ENCODE measurements at regions not wholly inside any gene's neighbourhood (a gene's known extent, or its start where the extent isn't known, plus 50 kb on each side); places are given as distances from the start of the nearest gene placed in this dataset.

DNA sequence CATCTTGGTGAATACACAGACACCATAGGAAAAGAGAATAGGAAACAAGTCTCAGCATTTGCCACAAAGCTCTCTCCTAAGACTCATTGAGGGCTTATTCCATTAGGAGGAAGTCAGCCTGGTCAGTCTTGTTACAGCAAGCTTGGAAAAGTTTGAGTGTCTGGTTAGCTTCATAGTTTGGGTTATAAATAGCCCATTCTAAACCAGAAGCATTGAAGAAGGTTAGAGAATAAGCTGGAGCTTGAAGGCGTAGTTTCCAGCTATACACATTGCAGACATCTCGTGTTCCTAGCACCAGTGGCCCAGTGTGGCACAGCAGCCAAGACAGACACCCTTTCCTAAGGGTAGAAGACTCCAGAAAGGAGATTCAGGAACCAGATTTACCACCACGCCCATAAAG, 168.8 kb upstream of the RBM19 start:
- TF ChIP-seq, protein P1, sequence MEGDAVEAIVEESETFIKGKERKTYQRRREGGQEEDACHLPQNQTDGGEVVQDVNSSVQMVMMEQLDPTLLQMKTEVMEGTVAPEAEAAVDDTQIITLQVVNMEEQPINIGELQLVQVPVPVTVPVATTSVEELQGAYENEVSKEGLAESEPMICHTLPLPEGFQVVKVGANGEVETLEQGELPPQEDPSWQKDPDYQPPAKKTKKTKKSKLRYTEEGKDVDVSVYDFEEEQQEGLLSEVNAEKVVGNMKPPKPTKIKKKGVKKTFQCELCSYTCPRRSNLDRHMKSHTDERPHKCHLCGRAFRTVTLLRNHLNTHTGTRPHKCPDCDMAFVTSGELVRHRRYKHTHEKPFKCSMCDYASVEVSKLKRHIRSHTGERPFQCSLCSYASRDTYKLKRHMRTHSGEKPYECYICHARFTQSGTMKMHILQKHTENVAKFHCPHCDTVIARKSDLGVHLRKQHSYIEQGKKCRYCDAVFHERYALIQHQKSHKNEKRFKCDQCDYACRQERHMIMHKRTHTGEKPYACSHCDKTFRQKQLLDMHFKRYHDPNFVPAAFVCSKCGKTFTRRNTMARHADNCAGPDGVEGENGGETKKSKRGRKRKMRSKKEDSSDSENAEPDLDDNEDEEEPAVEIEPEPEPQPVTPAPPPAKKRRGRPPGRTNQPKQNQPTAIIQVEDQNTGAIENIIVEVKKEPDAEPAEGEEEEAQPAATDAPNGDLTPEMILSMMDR (IDR thresholded peaks at IDR 0.05; ENCODE audit: insufficient read depth, low read length) = no peak
- DNase-seq (ENCODE audit: low read depth) = no peak
- no peak overlapping the region for H3K4me3 ChIP-seq (ENCODE audit: low read depth, low read length)

DNA sequence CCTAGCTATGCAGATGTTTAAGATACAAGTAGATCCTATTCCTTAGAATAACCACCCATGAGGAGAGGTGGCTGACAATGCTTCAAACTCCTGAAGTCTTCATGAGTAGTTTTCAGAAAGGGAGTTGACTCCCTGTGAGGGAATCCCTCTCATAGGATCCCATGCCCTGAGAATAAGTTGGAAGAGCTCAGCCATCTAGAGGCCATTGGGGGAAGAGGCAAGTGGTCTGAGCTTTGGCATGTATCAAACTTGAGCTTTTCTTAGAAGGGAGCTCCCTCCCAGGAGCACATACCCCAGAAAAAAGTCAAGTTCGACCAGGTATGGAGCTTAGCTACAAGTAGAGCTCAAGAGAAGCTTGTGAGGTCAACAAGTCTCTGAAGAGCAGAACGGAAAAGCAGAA, 165.7 kb upstream of the RBM19 start:
- no peak for DNase-seq (ENCODE audit: low read depth)
- TF ChIP-seq, protein P1 (IDR thresholded peaks at IDR 0.05; ENCODE audit: insufficient read depth, low read length) = no peak
- no peak overlapping the region for H3K4me3 ChIP-seq (ENCODE audit: low read depth, low read length)

DNA sequence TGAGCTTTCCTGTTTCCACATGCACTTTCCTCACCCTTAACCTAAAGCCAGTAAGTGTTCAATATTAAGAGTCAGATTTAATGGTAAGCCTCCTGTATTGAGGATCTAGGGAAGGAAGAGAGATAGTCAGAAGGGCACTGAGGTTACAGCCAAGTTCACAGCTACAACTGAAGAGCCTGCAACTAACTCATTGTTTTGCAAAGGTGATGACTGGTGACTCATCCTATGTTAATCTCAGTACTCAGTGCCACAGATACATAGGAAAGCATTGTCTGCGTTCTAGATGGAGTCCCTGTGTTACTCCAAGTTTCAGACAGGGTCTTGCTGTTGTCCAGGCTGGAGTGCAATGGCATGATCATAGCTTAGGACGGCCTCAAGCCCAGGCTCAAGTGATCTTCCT, 157.0 kb upstream of the RBM19 start:
- TF ChIP-seq, protein P1 (IDR thresholded peaks at IDR 0.05; ENCODE audit: insufficient read depth, low read length) = no peak
- no peak for DNase-seq (ENCODE audit: low read depth)
- H3K4me3 ChIP-seq (ENCODE audit: low read depth, low read length) = no peak overlapping the region

DNA sequence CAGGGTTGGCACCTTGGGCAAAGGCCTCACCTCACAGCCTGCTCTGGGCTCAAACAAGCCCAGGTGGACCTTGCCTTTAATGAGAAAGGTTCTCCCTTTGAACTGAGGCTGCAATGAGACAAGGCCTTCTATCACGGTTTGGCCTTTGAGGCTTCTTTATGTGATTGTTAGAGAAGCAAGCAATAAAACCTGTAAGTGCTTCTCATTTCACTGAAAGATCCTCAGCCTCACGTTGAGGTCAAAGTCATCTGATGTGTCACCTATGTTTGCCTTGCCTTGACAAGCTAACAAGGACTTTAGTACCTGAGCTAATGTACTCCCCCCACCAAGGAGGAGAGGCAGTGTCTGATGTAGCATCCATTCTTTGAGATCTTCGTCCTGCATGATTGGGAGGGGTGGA, 155.9 kb upstream of the RBM19 start:
- DNase-seq (ENCODE audit: low read depth) = no peak
- TF ChIP-seq, protein P1 (IDR thresholded peaks at IDR 0.05; ENCODE audit: insufficient read depth, low read length) = no peak
- no peak overlapping the region for H3K4me3 ChIP-seq (ENCODE audit: low read depth, low read length)

DNA sequence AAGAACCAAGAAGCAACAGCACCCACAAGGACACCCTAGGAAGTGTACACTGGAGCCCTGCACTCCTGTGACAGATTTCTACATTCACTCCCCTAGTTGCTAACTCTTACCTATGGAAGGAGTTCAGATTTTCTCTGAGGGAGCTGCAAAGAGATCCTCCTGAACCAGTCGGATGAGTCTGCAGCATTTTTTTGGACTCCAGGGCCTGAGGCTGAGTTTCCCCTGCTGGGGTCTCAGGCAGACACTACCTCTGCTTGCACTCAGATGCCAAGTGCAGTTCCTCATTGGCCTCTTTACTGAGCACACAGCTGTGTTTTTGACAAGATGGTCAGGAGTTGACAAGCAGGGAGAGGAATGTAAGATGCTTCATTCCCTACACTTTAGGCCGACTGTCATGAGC, 153.2 kb upstream of the RBM19 start:
- TF ChIP-seq, protein P1 (IDR thresholded peaks at IDR 0.05; ENCODE audit: insufficient read depth, low read length) = no peak
- H3K4me3 ChIP-seq (ENCODE audit: low read depth, low read length) = no peak overlapping the region
- DNase-seq (ENCODE audit: low read depth) = no peak

DNA sequence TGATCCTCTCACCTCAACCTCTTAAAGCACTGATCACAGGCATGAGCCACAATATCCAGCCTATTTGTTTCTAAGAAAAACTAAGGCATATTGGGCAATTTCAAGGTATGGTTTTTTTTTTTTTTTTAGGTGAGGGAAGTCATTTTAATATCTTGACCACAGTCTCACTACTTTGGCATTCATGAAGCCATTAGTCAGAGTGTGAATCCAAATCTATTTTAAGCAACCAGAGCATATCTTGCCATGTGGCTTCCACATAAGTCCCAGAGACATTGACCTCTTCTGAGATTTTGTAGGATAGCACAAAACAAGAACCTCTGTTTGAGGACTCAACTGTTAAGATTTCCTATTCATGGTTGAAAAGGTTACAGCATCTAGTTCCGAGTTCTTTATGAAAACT, 130.3 kb upstream of the RBM19 start:
- no peak overlapping the region for H3K4me3 ChIP-seq (ENCODE audit: low read depth, low read length)
- TF ChIP-seq, protein P1 (IDR thresholded peaks at IDR 0.05; ENCODE audit: insufficient read depth, low read length) = no peak
- no peak for DNase-seq (ENCODE audit: low read depth)

DNA sequence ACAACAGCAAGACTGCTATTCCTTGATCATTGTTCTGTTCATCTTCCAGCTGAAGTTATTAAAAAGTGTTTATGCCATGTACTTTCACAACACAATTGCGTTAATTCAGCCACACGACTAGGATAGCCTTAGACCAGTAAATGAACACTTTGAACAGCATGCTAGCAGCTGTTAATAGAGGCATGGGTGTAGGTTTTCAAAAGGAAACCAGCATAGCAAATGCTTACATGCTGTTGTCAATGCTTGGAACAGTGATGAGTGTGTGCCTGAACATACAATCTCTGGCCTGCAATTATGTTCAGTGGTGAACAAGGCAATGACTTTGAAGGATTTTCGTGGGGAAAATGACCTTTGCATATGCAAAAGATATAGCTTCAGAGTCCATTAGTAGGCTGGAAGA, 127.4 kb upstream of the RBM19 start:
- no peak overlapping the region for H3K4me3 ChIP-seq (ENCODE audit: low read depth, low read length)
- no peak for DNase-seq (ENCODE audit: low read depth)
- TF ChIP-seq, protein P1 (IDR thresholded peaks at IDR 0.05; ENCODE audit: insufficient read depth, low read length) = no peak
